NCI-H2081 treated with DMSO at 0.1 percent for 48 hours (cell line): ENCODE measurements at regions not wholly inside any gene's neighbourhood (a gene's known extent, or its start where the extent isn't known, plus 50 kb on each side); places are given as distances from the start of the nearest gene placed in this dataset.
"Not testable (repeated sequence)": the region's sequence is repeated elsewhere in the genome, so short reads cannot be mapped to it uniquely, and the experiment has no call there.

ENCODE experiments used
- DNase-seq: peaks from one replicate; lab custom pipeline; 2025; lab: John Stamatoyannopoulos, UW

- no peak for DNase-seq
These were observed 958.7 kb downstream of the FSCB start for GRCh38 chr14:43548368-43548767.

DNA sequence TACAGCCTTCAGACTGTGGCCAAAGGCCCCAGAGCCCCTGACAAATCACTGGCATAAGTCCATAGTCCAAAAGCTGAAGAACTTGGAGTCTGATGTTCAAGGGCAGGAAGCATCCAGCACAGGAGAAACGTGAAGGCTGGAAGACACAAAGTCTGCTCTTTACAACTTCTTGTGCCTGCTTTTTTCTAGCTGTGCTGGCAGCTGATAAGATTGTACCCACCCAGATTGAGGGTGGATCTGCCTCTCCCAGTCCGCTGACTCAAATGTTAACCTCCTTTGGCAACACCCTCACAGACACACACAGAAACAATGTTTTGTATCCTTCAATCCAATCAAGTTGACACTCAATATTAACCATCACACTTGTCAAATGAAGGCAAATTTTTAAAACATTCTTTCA, 959.5 kb downstream of the FSCB start:
- not testable (repeated sequence) for DNase-seq

GRCh38 chr14:43541356-43541755, 965.7 kb downstream of the FSCB start:
- no peak for DNase-seq

- DNase-seq: no peak
These were observed 966.1 kb downstream of the FSCB start for GRCh38 chr14:43540948-43541347.

DNA sequence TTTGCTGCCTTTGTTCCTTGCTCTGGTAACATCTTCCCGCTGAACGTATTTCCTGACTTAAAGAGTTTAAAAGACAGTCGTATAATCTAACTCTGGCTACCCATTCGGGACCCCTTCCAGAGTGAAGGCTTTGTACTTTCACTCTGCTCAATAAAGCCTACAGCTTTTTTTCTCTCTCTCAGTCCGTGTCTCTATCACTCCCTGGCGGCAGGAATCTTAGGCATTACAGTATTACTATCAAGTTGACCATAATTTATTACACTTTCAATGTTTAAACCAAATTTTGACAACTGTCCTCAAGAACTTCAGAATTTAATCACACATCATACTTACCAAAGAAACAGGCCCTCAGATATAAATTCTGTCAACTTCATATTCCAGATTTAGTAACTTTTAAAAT, 967.9 kb downstream of the FSCB start:
- DNase-seq: no peak

DNA sequence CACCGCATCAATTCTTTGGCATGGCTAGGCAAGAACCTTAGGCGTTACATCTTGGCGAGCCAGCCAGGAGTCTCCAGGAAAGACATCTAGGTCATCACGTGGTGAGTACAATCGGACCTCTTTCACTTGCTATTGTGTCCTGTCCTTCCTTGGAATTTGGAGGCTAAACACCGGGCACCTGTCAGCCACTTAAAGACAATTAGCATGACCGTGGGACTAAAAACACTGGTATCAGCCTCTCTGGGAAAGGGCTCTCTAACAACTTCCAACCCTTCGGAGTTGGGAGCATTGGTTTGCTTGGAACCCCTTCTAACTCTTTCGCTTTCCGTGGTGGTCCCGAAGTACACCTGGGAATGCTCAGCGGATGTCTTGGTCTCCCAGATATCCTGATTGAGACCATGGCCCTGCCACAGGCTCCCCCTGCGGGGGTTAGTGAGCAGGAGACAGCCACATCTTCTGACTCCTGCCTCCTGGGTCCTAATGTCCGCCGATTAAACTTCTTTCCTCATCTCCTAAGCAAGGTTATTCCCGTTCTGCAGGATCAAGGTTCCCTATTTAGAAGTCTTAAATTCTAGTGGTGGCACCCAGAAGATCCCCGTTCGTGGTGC, 971.7 kb downstream of the FSCB start:
- no peak for DNase-seq

GRCh38 chr14:43532825-43533416, 974.2 kb downstream of the FSCB start:
- no peak for DNase-seq

GRCh38 chr14:43528321-43528720, 978.8 kb downstream of the FSCB start:
- DNase-seq: no peak

- no peak for DNase-seq
These were observed 981.4 kb downstream of the FSCB start for GRCh38 chr14:43525658-43526057.

DNA sequence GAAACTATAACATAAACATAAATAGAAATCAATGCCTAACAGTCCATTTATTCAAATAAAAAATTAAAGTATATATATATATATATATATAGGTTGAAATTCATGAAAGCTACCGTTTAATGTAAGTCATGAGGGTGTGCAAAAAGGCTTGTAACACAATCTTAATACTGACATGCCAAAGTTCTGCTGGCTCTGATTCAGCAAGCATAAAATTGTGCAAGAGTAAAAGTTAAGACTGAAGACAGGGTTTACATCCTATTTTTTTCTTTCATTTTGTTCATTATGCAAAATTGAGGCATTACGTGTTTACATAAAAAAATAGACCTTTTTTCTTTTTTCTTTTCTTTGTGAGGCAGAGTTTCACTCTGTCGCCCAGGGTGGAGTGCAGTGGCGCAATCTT, 984.2 kb downstream of the FSCB start:
- DNase-seq: no peak

DNA sequence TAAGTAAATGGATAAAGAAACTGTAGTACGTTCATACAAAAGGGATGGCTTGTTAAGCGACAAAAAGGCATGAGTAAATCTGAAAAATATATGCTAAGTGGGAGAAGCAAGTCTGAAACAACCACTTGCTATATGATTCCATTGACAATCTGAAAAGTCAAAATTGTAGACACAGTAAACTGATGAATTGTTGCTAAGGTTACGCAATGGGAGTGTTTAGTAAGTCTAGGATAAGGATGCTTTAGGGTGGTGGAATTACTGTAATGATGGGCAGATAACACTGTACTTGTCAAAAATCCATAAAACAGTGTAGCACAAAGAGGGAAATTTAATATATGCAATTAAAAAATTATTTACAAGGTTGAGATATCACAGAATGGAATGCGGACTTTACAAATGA, 984.9 kb downstream of the FSCB start:
- DNase-seq: no peak

- no peak for DNase-seq
These were observed 1003.6 kb downstream of the FSCB start for GRCh38 chr14:43503508-43503907.

GRCh38 chr14:43492359-43492758, 1014.7 kb downstream of the FSCB start:
- not testable (repeated sequence) for DNase-seq

- DNase-seq: no peak
These were observed 1023.7 kb downstream of the FSCB start for GRCh38 chr14:43483415-43483814.

- no peak for DNase-seq
These were observed 1025.2 kb downstream of the FSCB start for GRCh38 chr14:43481864-43482263.

GRCh38 chr14:43480976-43481375, 1026.1 kb downstream of the FSCB start:
- DNase-seq: no peak

- peak; percentile 61 for DNase-seq
These were observed 1027.4 kb downstream of the FSCB start for GRCh38 chr14:43479596-43480195.

DNA sequence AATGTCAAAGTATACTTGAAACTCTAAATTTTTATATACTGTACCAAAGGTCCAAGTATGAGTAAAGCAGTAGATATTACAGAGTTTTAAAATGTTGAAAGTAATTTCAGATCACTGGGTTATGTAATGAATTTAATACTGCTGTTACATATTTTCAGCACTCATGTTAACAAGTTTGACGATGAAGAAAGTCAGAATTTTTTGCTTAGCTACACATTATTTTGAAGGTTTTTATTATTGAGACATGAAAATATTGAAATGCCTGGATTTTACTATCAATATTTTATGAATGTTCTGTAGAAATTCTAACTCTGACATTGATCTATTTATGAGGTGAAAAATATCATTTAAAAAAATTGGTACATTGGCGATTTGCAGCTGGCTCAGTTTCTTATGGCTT, 1030.3 kb downstream of the FSCB start:
- DNase-seq: no peak

GRCh38 chr14:43475757-43476156, 1031.3 kb downstream of the FSCB start:
- DNase-seq: no peak

DNA sequence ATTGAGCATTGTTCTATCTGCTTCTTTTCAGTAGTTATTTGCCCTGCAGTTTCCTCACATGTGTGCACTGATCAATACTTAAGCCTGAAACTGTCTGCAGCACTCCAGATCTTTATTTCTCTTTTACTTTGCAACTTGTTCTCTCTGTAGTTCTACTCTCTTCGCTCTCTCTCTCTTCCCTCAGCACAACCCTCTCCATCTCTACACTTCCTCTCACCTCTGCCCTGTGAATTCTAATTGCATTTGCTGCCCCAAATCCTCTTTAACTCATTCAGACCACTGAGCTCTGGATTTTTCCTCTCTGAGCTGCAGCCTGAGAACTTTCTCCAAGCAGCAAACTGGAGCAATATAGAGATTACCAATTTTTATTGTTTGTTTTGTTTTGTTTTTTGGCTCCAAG, 1035.5 kb downstream of the FSCB start:
- DNase-seq: no peak

DNA sequence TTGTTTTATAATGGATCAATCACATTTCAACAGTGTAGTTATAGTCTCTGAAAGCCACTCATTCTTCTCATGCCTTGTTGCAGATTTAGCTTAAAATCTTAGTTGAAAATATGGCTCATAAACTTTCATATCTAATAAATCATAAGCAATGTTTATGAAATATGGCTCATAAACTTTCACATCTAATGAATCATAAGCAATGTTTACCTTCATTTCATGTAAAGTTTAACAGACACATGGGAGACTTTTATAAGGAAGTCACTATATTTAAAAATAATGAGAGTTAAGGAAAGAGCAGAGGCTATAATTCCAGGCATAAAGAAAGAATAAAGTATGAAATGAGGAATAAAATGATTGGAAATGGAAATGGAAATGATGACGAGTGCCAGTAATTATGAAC, 1042.1 kb downstream of the FSCB start:
- DNase-seq: no peak

- DNase-seq: no peak
These were observed 1057.8 kb downstream of the FSCB start for GRCh38 chr14:43449291-43449690.

DNA sequence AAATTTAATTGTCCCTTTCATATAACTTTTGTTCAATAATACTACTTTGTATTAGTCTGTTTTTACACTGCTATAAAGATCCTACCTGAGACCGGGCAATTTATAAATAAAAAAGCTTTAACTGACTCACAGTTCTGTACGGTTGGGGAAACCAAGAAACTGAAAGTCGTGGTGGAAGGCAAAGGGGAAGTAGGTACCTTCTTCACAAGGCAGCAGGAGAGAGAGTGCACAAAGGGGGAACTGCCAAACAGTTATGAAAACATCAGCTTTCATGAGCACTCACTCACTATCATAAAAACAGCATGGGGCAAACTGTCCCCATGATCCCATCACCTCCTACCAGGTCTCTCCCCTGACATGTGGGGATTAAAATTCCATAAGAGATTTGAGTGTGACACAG, 1069.0 kb downstream of the FSCB start:
- DNase-seq: no peak

DNA sequence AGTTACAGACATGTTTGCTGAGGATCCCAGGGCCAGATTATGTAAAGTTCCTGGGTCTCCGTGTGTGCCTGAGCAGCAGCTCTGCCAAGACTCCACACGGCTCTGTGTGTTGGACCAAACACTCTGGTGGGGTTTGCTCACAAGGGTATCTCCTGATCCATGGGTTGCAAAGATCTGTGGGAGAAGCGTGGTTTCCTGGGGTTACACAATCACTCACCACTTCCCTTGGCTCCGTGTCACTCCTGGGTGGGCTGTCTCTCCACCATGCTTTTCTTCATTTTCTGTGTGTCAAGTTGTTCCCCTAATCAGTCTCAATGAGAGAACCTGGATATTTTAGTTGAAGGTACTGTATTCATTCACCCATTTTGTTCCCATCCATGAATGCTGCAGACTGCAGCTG, 1088.8 kb downstream of the FSCB start:
- DNase-seq: no peak
